Fibroblast of mammary gland (primary cell): ENCODE measurements at regions not wholly inside any gene's neighbourhood (a gene's known extent, or its start where the extent isn't known, plus 50 kb on each side); places are given as distances from the start of the nearest gene placed in this dataset.

ENCODE experiments used
- DNase-seq: peaks from one replicate; pipeline ENCODE4 v3.0.0-alpha.2; 2010; ENCODE audit warnings: low read depth
- H3K4me3 ChIP-seq: 2 replicates; pipeline ENCODE4 v1.5.1; 2011; ENCODE audit warnings: low read depth, mild to moderate bottlenecking, low read length, moderate library complexity; ENCODE audit not compliant: control insufficient read depth
- CTCF ChIP-seq: conservative IDR thresholded peaks from 2 replicates; pipeline ENCODE4 v1.5.1; 2011; ENCODE audit warnings: low read depth, low read length, inconsistent platforms; ENCODE audit not compliant: control insufficient read depth, insufficient read depth

DNA sequence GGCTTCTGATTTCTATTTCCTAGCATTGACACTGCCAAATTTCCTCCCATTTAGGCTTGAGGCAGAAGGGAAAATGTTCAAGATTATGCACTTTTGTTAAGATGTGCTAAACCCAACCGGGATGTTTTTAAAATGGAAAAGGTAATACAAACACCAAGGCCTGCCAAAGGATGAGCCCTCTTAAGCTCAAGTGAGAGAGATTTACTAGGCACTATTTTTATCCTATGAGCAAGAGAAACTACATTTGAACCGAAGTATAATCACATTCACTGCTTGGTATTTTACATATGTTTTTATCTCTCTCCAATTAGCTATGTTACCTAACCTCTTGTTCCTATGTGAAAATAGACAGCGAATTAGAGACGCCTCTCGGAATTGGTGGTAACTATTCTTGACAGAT lies 295.8 kb downstream of the GABRB3 start:
- TF ChIP-seq CTCF: no peak
- no peak overlapping the region for H3K4me3 ChIP-seq
- no peak for DNase-seq

DNA sequence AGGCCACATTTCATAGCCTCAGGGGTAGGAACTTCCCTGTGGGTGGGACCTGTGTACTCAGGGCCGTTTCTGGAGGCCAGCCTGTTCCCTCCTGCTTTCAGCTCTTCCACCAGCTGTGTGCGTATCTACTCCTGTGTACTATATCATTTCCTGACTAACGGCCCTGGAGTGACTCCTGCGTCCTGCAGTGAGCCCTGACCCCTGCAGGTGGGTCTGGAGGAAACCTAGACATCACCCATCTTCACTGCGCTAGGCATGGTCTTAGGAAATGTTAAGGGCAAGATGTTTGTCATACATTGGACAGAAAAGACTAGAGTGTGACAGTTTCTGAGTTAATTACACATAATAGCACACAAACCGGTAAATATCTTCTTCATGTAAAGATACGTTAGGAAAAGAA lies 297.3 kb downstream of the GABRB3 start:
- H3K4me3 ChIP-seq: no peak overlapping the region
- no peak for DNase-seq
- TF ChIP-seq CTCF: no peak

GRCh38 chr15:26472661-26473060 lies 300.2 kb downstream of the GABRB3 start:
- DNase-seq: no peak
- no peak overlapping the region for H3K4me3 ChIP-seq
- no peak for TF ChIP-seq CTCF

DNA sequence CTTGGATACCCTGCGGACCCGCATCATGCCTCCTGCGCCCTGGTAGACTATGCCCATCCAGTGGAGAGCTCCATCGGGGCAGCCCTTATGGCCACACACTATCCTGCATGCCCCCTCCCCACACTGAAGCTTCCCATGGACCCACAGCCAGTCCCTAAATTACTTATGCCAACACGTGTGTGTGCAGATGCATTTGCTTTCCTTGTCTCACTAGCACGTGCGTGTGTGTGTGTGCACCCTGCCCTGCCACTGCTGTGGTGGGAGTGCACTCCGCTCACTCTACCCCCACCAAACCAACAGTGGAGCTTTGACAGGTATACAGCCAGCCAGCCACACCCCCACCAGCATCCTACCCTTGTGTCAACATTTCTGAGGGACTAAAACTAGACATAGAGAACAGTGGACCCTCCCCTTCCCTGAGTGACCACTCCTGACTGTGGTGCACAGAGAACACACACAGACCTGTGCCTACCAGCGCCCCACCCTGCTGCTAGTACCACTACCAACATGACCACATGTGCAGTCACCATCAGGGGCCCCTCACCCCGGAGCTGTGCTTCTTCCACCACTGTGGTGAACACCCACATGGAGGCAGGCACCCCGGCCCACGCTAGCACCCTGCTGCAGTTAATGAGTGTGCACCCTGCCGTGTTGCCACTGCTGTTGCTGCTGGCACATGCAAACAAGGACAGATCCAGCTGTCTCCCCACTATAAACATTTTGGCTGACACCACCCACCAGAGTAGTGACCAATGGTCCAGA lies 310.8 kb downstream of the GABRB3 start:
- TF ChIP-seq CTCF: no peak
- DNase-seq: no peak
- no peak overlapping the region for H3K4me3 ChIP-seq

DNA sequence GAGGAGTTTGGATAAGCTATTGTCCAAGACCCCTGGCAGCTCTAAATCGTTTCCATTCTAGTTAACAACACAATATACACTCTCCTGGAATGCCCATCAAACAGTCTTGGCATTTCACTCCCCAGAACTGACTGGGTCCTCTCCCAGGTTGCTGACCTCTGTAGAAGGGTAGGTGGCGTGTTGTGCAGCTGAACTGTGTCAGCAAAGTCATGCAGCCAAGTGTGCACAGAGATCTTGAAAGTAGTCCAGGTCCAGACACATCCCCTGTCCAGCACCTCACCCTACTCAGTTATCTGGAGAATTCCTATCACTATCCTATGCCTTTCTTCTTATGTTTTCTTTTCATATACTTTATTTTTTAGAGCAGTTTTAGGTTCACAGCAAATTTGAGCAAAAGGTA lies 312.7 kb downstream of the GABRB3 start:
- H3K4me3 ChIP-seq: no peak overlapping the region
- TF ChIP-seq CTCF: no peak
- no peak for DNase-seq

DNA sequence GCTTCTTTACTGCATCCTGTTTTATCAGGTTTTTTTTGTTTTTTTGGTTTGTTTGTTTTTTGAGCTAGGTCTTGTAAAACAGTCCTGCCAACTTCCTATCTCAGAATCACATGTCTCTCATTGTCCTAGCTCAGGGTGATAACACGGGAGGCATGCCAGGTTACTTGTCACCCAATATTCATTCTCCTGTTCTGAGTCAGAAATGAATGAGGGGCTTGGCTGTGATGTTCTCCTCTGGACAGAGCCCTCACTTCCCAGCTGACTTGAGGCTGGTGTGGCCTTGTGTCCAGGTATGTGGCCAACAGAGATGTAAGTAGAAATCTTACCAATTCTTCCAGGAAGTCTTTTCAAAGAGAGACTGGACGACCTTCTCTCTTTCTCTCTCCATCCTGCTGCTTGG lies 317.0 kb downstream of the GABRB3 start:
- DNase-seq: no peak
- H3K4me3 ChIP-seq: no peak overlapping the region
- TF ChIP-seq CTCF: no peak

- no peak overlapping the region for H3K4me3 ChIP-seq
- TF ChIP-seq CTCF: no peak
- no peak for DNase-seq
Observed at GRCh38 chr15:26453914-26454313, 319.0 kb downstream of the GABRB3 start.
